ENCODE measurements at regions not wholly inside any gene's neighbourhood (a gene's known extent, or its start where the extent isn't known, plus 50 kb on each side); places are given as distances from the start of the nearest gene placed in this dataset.

GRCh38 chr11:45597097-45597496, 68.3 kb downstream of the CHST1 start:
- no peaks in the 10 kb centered on the region for H3K4me1 ChIP-seq (ENCODE audit: control insufficient read depth, insufficient read depth, low read length)
- no peak overlapping the region for H3K4me3 ChIP-seq (ENCODE audit: low read length)
- H3K9me3 ChIP-seq (ENCODE audit: control insufficient read depth, low read length): no peaks in the 10 kb centered on the region
- no peaks in the 10 kb centered on the region for H3K36me3 ChIP-seq (ENCODE audit: control insufficient read depth, insufficient read depth, low read length)
- H3K9ac ChIP-seq (ENCODE audit: low read length): no peak overlapping the region
- no peaks in the 10 kb centered on the region for H3K27me3 ChIP-seq (ENCODE audit: control insufficient read depth, insufficient read depth, low read length)

- H3K4me1 ChIP-seq (ENCODE audit: control insufficient read depth, insufficient read depth, low read length): no peaks in the 10 kb centered on the region
- no peak overlapping the region for H3K4me3 ChIP-seq (ENCODE audit: low read length)
- H3K36me3 ChIP-seq (ENCODE audit: control insufficient read depth, insufficient read depth, low read length): no peaks in the 10 kb centered on the region
- no peaks in the 10 kb centered on the region for H3K27me3 ChIP-seq (ENCODE audit: control insufficient read depth, insufficient read depth, low read length)
- no peaks in the 10 kb centered on the region for H3K9me3 ChIP-seq (ENCODE audit: control insufficient read depth, low read length)
- no peak overlapping the region for H3K9ac ChIP-seq (ENCODE audit: low read length)
These were observed 68.9 kb downstream of the CHST1 start for GRCh38 chr11:45596571-45596970.

- H3K4me3 ChIP-seq (ENCODE audit: low read length): no peak overlapping the region
- H3K9me3 ChIP-seq (ENCODE audit: control insufficient read depth, low read length): no peaks in the 10 kb centered on the region
- no peaks in the 10 kb centered on the region for H3K27me3 ChIP-seq (ENCODE audit: control insufficient read depth, insufficient read depth, low read length)
- no peak overlapping the region for H3K9ac ChIP-seq (ENCODE audit: low read length)
- no peaks in the 10 kb centered on the region for H3K4me1 ChIP-seq (ENCODE audit: control insufficient read depth, insufficient read depth, low read length)
- H3K36me3 ChIP-seq (ENCODE audit: control insufficient read depth, insufficient read depth, low read length): no peaks in the 10 kb centered on the region
These were observed 71.4 kb downstream of the CHST1 start for GRCh38 chr11:45593992-45594391.

GRCh38 chr11:45592636-45593035, 72.8 kb downstream of the CHST1 start:
- no peaks in the 10 kb centered on the region for H3K36me3 ChIP-seq (ENCODE audit: control insufficient read depth, insufficient read depth, low read length)
- H3K4me3 ChIP-seq (ENCODE audit: low read length): no peak overlapping the region

GRCh38 chr11:45590743-45591142, 74.7 kb downstream of the CHST1 start:
- Histone ChIP-seq H3K4me3 (ENCODE audit: low read length) (no peak overlapping the region), H3K36me3 (ENCODE audit: control insufficient read depth, insufficient read depth, low read length) (no peaks in the 10 kb centered on the region), H3K9me3 (ENCODE audit: control insufficient read depth, low read length) (no peaks in the 10 kb centered on the region), H3K9ac (ENCODE audit: low read length) (no peak overlapping the region), H3K4me1 (ENCODE audit: control insufficient read depth, insufficient read depth, low read length) (no peaks in the 10 kb centered on the region), H3K27me3 (ENCODE audit: control insufficient read depth, insufficient read depth, low read length) (no peaks in the 10 kb centered on the region)

More at GRCh38 chr11:45592636-45593035, 72.8 kb downstream of the CHST1 start:
- Histone ChIP-seq H3K9me3 (ENCODE audit: control insufficient read depth, low read length) (no peaks in the 10 kb centered on the region), H3K27me3 (ENCODE audit: control insufficient read depth, insufficient read depth, low read length) (no peaks in the 10 kb centered on the region), H3K4me1 (ENCODE audit: control insufficient read depth, insufficient read depth, low read length) (no peaks in the 10 kb centered on the region), H3K9ac (ENCODE audit: low read length) (no peak overlapping the region)

- Histone ChIP-seq H3K9ac (ENCODE audit: low read length) (no peak overlapping the region), H3K9me3 (ENCODE audit: control insufficient read depth, low read length) (no peaks in the 10 kb centered on the region), H3K27me3 (ENCODE audit: control insufficient read depth, insufficient read depth, low read length) (no peaks in the 10 kb centered on the region), H3K4me1 (ENCODE audit: control insufficient read depth, insufficient read depth, low read length) (no peaks in the 10 kb centered on the region), H3K4me3 (ENCODE audit: low read length) (no peak overlapping the region), H3K36me3 (ENCODE audit: control insufficient read depth, insufficient read depth, low read length) (no peaks in the 10 kb centered on the region)
These were observed 80.2 kb downstream of the CHST1 start for GRCh38 chr11:45585205-45585604.

GRCh38 chr11:45583981-45584566, 81.3 kb downstream of the CHST1 start:
- no peaks in the 10 kb centered on the region for H3K9me3 ChIP-seq (ENCODE audit: control insufficient read depth, low read length)
- H3K4me1 ChIP-seq (ENCODE audit: control insufficient read depth, insufficient read depth, low read length): no peaks in the 10 kb centered on the region
- no peak overlapping the region for H3K9ac ChIP-seq (ENCODE audit: low read length)
- no peak overlapping the region for H3K4me3 ChIP-seq (ENCODE audit: low read length)
- no peaks in the 10 kb centered on the region for H3K27me3 ChIP-seq (ENCODE audit: control insufficient read depth, insufficient read depth, low read length)
- no peaks in the 10 kb centered on the region for H3K36me3 ChIP-seq (ENCODE audit: control insufficient read depth, insufficient read depth, low read length)

GRCh38 chr11:45580399-45580798, 85.0 kb downstream of the CHST1 start:
- H3K4me3 ChIP-seq (ENCODE audit: low read length): no peak overlapping the region
- H3K4me1 ChIP-seq (ENCODE audit: control insufficient read depth, insufficient read depth, low read length): no peaks in the 10 kb centered on the region
- H3K27me3 ChIP-seq (ENCODE audit: control insufficient read depth, insufficient read depth, low read length): no peaks in the 10 kb centered on the region
- H3K9me3 ChIP-seq (ENCODE audit: control insufficient read depth, low read length): no peaks in the 10 kb centered on the region
- H3K9ac ChIP-seq (ENCODE audit: low read length): no peak overlapping the region
- H3K36me3 ChIP-seq (ENCODE audit: control insufficient read depth, insufficient read depth, low read length): no peaks in the 10 kb centered on the region

GRCh38 chr11:45578316-45578715, 87.1 kb downstream of the CHST1 start:
- no peaks in the 10 kb centered on the region for H3K4me1 ChIP-seq (ENCODE audit: control insufficient read depth, insufficient read depth, low read length)
- H3K9ac ChIP-seq (ENCODE audit: low read length): no peak overlapping the region
- no peak overlapping the region for H3K4me3 ChIP-seq (ENCODE audit: low read length)
- H3K27me3 ChIP-seq (ENCODE audit: control insufficient read depth, insufficient read depth, low read length): no peaks in the 10 kb centered on the region
- no peaks in the 10 kb centered on the region for H3K36me3 ChIP-seq (ENCODE audit: control insufficient read depth, insufficient read depth, low read length)
- H3K9me3 ChIP-seq (ENCODE audit: control insufficient read depth, low read length): no peaks in the 10 kb centered on the region

GRCh38 chr11:45577752-45578151, 87.7 kb downstream of the CHST1 start:
- Histone ChIP-seq H3K4me3 (ENCODE audit: low read length) (no peak overlapping the region), H3K36me3 (ENCODE audit: control insufficient read depth, insufficient read depth, low read length) (no peaks in the 10 kb centered on the region), H3K4me1 (ENCODE audit: control insufficient read depth, insufficient read depth, low read length) (no peaks in the 10 kb centered on the region), H3K27me3 (ENCODE audit: control insufficient read depth, insufficient read depth, low read length) (peaks cover 3% of the 10 kb centered on the region), H3K9me3 (ENCODE audit: control insufficient read depth, low read length) (no peaks in the 10 kb centered on the region), H3K9ac (ENCODE audit: low read length) (no peak overlapping the region)

GRCh38 chr11:45576461-45577215, 88.8 kb downstream of the CHST1 start:
- Histone ChIP-seq H3K27me3 (ENCODE audit: control insufficient read depth, insufficient read depth, low read length) (peaks cover 4% of the 10 kb centered on the region), H3K4me1 (ENCODE audit: control insufficient read depth, insufficient read depth, low read length) (no peaks in the 10 kb centered on the region), H3K9ac (ENCODE audit: low read length) (no peak overlapping the region), H3K9me3 (ENCODE audit: control insufficient read depth, low read length) (no peaks in the 10 kb centered on the region), H3K4me3 (ENCODE audit: low read length) (no peak overlapping the region), H3K36me3 (ENCODE audit: control insufficient read depth, insufficient read depth, low read length) (no peaks in the 10 kb centered on the region)

- H3K36me3 ChIP-seq (ENCODE audit: control insufficient read depth, insufficient read depth, low read length): no peaks in the 10 kb centered on the region
- no peak overlapping the region for H3K9ac ChIP-seq (ENCODE audit: low read length)
- H3K4me3 ChIP-seq (ENCODE audit: low read length): no peak overlapping the region
- peaks cover 4% of the 10 kb centered on the region for H3K27me3 ChIP-seq (ENCODE audit: control insufficient read depth, insufficient read depth, low read length)
- no peaks in the 10 kb centered on the region for H3K4me1 ChIP-seq (ENCODE audit: control insufficient read depth, insufficient read depth, low read length)
- H3K9me3 ChIP-seq (ENCODE audit: control insufficient read depth, low read length): no peaks in the 10 kb centered on the region
These were observed 91.7 kb downstream of the CHST1 start for GRCh38 chr11:45573728-45574127.

Data from mucosa of stomach (tissue), 1 donor.